GM18861 (cell line): ENCODE measurements at regions not wholly inside any gene's neighbourhood (a gene's known extent, or its start where the extent isn't known, plus 50 kb on each side); places are given as distances from the start of the nearest gene placed in this dataset.
"Not testable (repeated sequence)": the region's sequence is repeated elsewhere in the genome, so short reads cannot be mapped to it uniquely, and the experiment has no call there.

ENCODE experiments used
- ATAC-seq: cut with Tn5 transposase; IDR thresholded peaks from one replicate; pipeline ENCODE4 v1.9.1; 2021; ENCODE audit not compliant: unreplicated experiment

- no peak for ATAC-seq
Measured at GRCh38 chr7:87007038-87007437, 52.4 kb downstream of the ELAPOR2 start.

- ATAC-seq: no peak
Measured at GRCh38 chr7:87004956-87005355, 54.5 kb downstream of the ELAPOR2 start.

DNA sequence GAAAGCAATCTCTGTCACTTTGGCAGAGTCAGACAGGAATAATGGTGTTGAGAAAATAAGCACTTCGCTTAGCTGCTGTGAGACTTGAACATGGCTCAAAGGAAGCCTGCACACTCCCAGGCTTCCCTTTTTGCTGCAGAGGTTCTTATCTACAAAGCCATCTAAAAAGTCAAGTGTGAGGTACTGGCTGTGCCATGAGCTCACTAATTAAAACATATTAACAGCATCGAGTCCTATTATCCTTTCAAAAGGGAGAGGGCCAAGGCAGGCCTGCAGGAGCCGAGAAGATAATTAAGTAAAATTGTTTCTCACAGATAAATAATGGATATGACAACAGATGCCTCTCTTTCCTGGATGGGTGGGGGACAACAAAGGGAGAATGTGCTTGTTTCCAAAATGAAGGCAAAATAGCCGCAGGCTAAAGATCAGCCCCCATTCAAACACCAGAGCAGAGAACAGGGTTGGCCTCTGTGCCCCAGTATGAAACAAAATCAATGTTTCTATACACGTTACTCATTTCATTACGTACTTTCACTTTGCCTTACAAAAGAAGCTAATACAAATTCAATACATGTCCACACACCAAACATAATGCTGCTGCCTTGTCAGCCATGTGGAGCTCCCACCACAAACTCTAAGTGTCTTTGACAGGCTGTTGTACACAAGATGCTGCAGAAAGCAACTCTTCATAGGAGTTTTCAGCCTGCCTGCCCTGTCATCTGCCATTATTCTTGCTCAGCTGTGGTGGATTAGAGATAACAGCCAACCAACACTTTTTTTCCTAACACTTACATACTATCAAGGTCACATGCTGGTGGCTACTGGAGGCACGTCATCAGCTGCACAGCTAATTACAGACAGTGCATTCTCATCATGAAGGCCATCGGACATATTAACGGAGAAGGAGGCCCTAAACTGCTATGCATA lies 55.3 kb downstream of the ELAPOR2 start:
- peak; percentile 67 for ATAC-seq

DNA sequence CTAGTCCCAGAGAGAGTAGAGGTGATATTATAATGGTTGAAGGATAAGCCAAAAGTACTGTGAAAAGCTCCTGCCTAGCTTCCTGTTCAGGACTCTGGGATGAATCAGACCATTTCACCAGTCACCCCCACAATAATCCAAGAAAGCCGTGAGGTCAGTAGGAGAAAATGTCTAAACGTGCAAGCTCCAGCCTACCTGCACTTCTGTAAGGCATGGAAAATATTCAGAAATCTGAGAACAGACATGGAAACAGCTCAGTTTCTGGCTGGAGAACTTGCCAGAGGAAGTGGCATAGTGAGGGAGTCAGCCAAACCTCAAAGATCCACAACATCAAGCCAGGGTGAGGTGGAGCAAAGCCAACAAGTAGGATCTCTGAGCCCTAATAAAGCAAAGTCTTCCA lies 58.2 kb downstream of the ELAPOR2 start:
- ATAC-seq: no peak

DNA sequence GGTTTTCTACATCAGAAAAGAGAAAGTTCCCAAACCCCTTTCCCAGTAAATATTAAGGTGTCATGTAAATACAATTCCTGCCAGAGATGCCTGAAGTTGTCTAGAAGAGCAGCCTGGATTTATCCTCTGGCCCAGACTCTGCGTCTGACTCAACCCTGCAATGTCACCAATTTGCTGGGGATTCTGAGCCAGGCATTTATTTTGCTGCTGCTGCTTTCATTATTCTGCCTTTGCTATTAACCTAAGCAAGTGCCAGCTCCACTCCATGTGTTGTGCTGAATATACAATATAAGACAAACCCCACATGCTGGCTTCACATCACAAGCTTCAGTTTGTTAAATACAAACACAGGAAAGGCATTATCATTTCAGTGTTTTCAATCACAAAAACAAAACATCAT lies 59.1 kb downstream of the ELAPOR2 start:
- ATAC-seq: no peak

GRCh38 chr7:86999750-87000149 lies 59.7 kb downstream of the ELAPOR2 start:
- ATAC-seq: no peak

DNA sequence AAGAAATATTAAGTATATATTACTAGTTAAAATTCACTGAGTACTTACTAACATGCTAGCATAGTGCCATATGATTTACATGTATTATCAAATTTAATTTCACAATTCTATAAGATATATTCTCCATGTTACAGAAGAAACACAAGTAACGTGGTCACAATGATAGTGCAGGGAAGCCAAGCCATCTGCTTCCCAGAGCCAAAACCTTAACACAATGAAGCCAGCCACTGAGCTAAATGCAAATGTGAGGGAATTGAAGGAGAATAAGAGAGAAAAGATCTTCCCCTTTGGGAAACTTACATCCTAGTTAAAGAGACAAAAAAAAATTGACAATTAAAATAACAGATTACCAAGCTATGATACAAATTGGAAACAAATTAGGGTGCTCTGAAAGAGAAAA lies 63.6 kb downstream of the ELAPOR2 start:
- ATAC-seq: no peak

DNA sequence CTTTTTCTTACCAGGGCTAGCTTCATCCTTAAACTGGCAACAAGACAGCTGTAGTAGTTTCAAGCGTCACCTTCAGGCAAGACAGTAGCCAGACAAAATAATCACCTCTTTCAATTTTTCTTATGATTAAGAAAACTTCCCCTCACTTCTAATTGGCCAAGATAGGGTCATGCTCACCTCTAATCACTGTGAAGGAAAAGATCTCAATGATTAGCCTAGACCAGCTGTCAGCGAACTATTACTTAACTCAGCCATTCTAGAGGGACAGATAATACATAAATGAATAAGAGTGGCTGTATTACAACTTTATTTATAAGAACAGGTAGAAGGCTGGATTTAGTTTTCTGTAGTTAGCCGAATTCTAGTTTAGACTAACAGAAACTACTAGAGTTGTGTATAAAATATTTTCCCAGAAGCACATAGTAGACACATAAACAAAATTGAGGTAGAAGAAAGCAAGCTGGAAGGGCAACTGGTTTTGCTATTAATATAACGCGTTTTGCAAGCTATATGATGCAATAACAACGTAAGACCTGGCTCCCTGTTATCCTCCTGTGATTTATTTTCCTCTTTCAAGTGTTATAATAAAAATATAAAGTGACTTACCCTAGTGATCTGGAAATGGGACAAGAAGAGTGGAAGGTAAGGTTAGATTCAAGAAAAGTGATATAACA lies 64.3 kb downstream of the ELAPOR2 start:
- no peak for ATAC-seq

GRCh38 chr7:86991771-86992191 lies 67.7 kb downstream of the ELAPOR2 start:
- ATAC-seq: peak; percentile 26

DNA sequence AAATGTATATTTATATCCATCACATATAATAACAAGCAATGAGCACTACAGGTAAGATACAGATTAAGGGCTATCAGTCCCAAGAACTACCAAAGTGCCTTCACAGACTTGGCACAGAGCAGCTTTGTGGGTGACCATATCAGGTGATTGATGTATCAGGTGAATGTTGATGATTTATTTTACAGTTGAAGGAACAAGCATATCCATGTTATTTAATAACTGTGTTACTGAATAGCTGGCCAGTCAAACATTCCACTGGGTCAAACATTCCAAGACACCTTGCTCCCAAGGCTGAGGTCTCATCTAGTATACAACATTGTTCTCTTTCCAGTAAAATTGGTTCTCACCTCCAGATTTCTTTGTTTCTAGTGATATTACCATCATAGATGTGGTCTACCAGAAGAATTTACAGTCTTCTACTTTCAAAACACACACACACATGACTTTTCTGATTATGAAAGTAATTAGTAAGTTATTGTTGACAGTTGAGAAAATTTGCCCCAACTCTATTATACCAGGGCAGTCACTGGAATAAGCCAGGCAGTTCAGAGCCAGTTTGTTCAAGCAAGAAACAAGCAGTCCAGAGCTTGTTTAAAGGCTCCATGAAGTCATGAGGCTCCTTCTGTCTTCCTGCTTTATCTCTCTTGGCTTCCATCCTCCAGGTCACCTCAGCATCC lies 68.2 kb downstream of the ELAPOR2 start:
- peak; percentile 94 for ATAC-seq

- ATAC-seq: no peak
Measured at GRCh38 chr7:86989407-86989806, 70.0 kb downstream of the ELAPOR2 start.

- ATAC-seq: not testable (repeated sequence)
Measured at GRCh38 chr7:86987834-86988233, 71.6 kb downstream of the ELAPOR2 start.

DNA sequence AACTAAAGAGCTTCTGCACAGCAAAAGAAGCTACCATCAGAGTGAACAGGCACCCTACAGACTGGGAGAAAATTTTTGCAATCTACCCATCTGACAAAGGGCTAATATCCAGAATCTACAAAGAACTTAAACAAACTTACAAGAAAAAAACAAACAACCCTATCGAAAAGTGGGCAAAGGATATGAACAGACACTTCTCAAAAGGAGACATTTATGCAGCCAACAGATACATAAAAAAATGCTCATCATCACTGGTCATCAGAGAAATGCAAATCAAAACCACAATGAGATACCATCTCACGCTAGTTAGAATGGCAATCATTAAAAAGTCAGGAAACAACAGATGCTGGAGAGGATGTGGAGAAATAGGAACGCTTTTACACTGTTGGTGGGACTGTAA lies 72.1 kb downstream of the ELAPOR2 start:
- not testable (repeated sequence) for ATAC-seq

- not testable (repeated sequence) for ATAC-seq
Measured at GRCh38 chr7:86985342-86985741, 74.1 kb downstream of the ELAPOR2 start.

DNA sequence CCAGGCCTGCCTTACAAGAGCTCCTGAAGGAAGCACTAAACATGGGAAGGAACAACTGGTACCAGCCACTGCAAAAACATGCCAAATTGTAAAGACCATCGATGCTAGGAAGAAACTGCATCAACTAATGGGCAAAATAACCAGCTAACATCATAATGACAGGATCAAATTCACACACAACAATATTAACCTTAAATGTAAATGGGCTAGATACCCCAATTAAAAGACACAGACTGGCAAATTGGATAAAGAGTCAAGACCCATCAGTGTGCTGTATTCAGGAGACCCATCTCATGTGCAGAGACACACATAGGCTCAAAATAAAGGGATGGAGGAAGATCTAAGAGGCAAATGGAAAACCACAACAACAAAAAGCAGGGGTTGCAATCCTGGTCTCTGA lies 75.8 kb downstream of the ELAPOR2 start:
- not testable (repeated sequence) for ATAC-seq

DNA sequence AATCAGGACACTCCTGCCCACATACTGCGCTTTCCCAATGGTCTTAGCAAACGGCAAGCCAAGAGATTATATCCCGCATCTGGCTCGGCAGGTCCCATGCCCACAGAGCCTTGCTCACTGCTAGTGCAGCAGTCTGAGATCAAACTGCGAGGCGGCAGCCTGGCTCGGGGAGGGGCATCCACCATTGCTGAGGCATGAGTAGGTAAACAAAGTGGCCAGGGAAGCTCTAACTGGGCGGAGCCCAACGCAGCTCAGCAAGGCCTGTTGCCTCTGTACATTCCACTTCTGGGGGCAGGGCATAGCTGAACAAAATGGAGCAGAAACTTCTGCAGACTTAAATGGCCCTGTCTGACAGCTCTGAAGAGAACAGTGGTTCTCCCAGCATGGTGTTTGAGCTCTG lies 77.5 kb downstream of the ELAPOR2 start:
- ATAC-seq: not testable (repeated sequence)

DNA sequence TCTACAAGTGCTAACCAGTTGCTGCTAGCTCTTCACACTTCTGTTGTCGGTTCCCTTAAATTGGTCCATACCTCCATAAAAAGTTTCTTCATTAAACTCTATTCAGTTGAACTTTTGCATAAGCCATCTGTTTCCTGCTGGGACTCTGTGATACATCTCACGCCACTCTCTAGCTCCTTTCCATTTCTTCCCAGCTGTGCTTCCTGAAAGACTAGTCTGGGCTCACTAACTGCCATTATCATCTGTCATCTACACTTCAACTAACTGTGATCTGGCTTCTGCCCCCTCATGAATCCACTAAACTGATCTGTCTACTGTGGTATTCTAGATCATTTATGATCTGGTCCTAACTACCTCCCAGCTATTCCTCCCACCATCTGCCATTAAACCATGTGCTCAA lies 78.3 kb downstream of the ELAPOR2 start:
- no peak for ATAC-seq

GRCh38 chr7:86980223-86980622 lies 79.2 kb downstream of the ELAPOR2 start:
- ATAC-seq: no peak

DNA sequence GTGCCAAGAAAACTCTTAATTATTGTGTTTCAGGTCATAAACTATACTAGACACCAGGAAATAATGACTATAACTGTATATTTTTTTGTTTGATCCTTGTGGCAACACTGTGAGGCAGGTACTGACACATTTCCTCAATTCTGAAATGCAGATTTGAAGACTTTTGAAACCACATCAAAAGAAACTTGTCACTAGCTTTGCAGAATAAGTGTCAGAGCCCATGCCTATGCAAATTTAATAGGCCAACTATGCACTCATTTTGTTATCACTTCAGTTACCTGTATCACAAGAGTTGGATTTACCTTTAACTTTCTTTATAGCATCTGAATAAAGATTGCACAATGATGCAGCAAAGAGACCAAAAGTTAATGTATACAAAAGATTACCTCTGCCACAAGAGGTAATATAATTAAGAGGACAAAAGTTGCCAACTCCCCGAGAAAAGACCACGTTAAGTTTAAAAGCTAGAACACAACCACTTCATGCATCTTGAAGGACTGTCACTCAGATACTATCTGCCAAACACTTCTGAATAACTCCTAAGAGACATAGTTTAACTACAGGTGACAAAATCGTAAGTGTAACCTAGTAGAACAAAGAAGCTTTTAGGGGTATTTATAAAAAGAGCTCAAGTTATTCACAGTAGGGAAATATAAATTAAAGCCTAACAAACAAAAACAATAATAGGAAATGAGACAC lies 80.5 kb downstream of the ELAPOR2 start:
- peak; percentile 88 for ATAC-seq

DNA sequence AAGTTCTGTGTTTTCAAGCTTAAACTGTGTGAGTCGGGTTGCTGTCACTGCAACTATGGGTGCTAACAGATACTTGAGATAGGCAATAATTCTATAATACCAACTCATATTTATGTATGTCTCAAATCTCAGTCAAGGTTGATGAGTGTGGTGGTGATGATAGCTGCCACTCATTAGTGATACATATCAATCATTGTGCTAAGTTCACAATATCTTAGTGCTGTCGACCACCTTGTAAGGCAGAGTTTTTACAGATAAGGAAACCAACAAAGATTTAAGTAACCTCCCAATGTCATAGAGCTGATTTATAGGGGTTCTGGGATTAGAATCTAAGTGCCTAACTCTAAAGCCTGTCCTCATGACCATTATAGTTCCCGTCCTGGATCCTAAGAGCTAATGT lies 82.5 kb downstream of the ELAPOR2 start:
- ATAC-seq: no peak

GRCh38 chr7:86975914-86976313 lies 83.5 kb downstream of the ELAPOR2 start:
- ATAC-seq: no peak
